WTC11 (cell line): ENCODE measurements at regions not wholly inside any gene's neighbourhood (a gene's known extent, or its start where the extent isn't known, plus 50 kb on each side); places are given as distances from the start of the nearest gene placed in this dataset.

ENCODE experiments used
- ATAC-seq: fragments of 200-7000 bp; cut with Tn5 transposase; 2 replicates; pipeline ENCODE4 v1.10.0; 2021; ENCODE audit warnings: mild to moderate bottlenecking, moderate library complexity
- CTCF ChIA-PET: fragments of 300-600 bp; sonication (Branson Sonifier 250); formaldehyde crosslinking; loops from one replicate; lab custom pipeline; 2021; ENCODE audit warnings: antibody characterized with exemption; lab: Charles Lee
- POLR2A ChIA-PET: fragments of 350-600 bp; sonication (Branson Sonifier 250); formaldehyde crosslinking; loops from one replicate; lab custom pipeline; 2021; ENCODE audit warnings: antibody characterized with exemption; lab: Charles Lee
- DNase-seq: peaks from one replicate; pipeline ENCODE4 v3.0.0; 2021; ENCODE audit warnings: low spot score
- H3K27ac Mint-ChIP-seq: 2 replicates; pipeline ENCODE4 v1.8.0; 2021; ENCODE audit warnings: mixed read lengths
- H3K27me3 Mint-ChIP-seq: 2 replicates; pipeline ENCODE4 v1.8.0; 2021; ENCODE audit warnings: low read depth, mild to moderate bottlenecking, moderate library complexity, mixed read lengths
- H3K36me3 Mint-ChIP-seq: 2 replicates; pipeline ENCODE4 v1.8.0; 2021; ENCODE audit warnings: mixed read lengths
- H3K4me1 Mint-ChIP-seq: 2 replicates; pipeline ENCODE4 v1.8.0; 2022; ENCODE audit warnings: mixed read lengths
- H3K4me3 Mint-ChIP-seq: 2 replicates; pipeline ENCODE4 v1.8.0; 2021; ENCODE audit warnings: mild to moderate bottlenecking, moderate library complexity, mixed read lengths
- H3K9me3 Mint-ChIP-seq: 2 replicates; pipeline ENCODE4 v1.8.0; 2021; ENCODE audit warnings: mixed read lengths
- EMX1 ChIP-seq: fragments of 250-450 bp; sonication (Bioruptor Pico); IDR thresholded peaks from 2 replicates; pipeline ENCODE4 v1.8.0; 2021; ENCODE audit warnings: mild to moderate bottlenecking
- GRHL2 ChIP-seq: fragments of 250-450 bp; sonication (Bioruptor Pico); IDR thresholded peaks from 2 replicates; pipeline ENCODE4 v1.8.0; 2022; ENCODE audit warnings: mild to moderate bottlenecking, moderate library complexity; ENCODE audit not compliant: insufficient replicate concordance, severe bottlenecking
- MYBL2 ChIP-seq: sonication (generic); formaldehyde crosslinking; IDR thresholded peaks from 2 replicates; pipeline ENCODE4 v1.8.1; 2023; ENCODE audit warnings: mild to moderate bottlenecking, moderate library complexity, missing genetic modification reagents
- NFATC4 ChIP-seq: fragments of 250-450 bp; sonication (Bioruptor Pico); IDR thresholded peaks from 2 replicates; pipeline ENCODE4 v1.9.0; 2021; ENCODE audit warnings: mild to moderate bottlenecking
- NR1H2 ChIP-seq: sonication (generic); formaldehyde crosslinking; IDR thresholded peaks from 2 replicates; pipeline ENCODE4 v1.9.0; 2021; ENCODE audit warnings: mild to moderate bottlenecking, moderate library complexity, missing genetic modification reagents
- PRRX2 ChIP-seq: fragments of 250-450 bp; sonication (Bioruptor Pico); IDR thresholded peaks from 2 replicates; pipeline ENCODE4 v1.8.0; 2021; ENCODE audit warnings: mild to moderate bottlenecking
- TEAD4 ChIP-seq: sonication (generic); formaldehyde crosslinking; IDR thresholded peaks from 2 replicates; pipeline ENCODE4 v1.8.0; 2022; ENCODE audit warnings: mild to moderate bottlenecking, missing genetic modification reagents
- ZNF232 ChIP-seq: sonication (generic); formaldehyde crosslinking; IDR thresholded peaks from 2 replicates; pipeline ENCODE4 v1.8.0; 2022; ENCODE audit warnings: mild to moderate bottlenecking, missing genetic modification reagents
- ZNF416 ChIP-seq: fragments of 250-450 bp; sonication (Bioruptor Pico); IDR thresholded peaks from 2 replicates; pipeline ENCODE4 v1.9.0; 2021; ENCODE audit warnings: mild to moderate bottlenecking, inconsistent platforms
- ZNF671 ChIP-seq: fragments of 250-450 bp; sonication (Bioruptor Pico); IDR thresholded peaks from 2 replicates; pipeline ENCODE4 v1.8.0; 2021; ENCODE audit warnings: mild to moderate bottlenecking
- TF ChIP-seq, protein P1 (sequence below): sonication (generic); formaldehyde crosslinking; IDR thresholded peaks from 2 replicates; pipeline ENCODE4 v1.8.0; 2022; ENCODE audit warnings: mild to moderate bottlenecking, missing genetic modification reagents
- TF ChIP-seq, protein P2 (sequence below): sonication (generic); formaldehyde crosslinking; IDR thresholded peaks from 2 replicates; pipeline ENCODE4 v1.8.1; 2023; ENCODE audit warnings: mild to moderate bottlenecking, missing genetic modification reagents, moderate library complexity
- TF ChIP-seq, protein P3 (sequence below): sonication (generic); formaldehyde crosslinking; IDR thresholded peaks from 2 replicates; pipeline ENCODE4 v1.8.1; 2022; ENCODE audit warnings: mild to moderate bottlenecking, moderate library complexity, missing genetic modification reagents
- TF ChIP-seq, protein P4 (sequence below): sonication (generic); formaldehyde crosslinking; IDR thresholded peaks from 2 replicates; pipeline ENCODE4 v1.8.0; 2022; ENCODE audit warnings: mild to moderate bottlenecking, missing genetic modification reagents
- TF ChIP-seq, protein P5 (sequence below): sonication (generic); formaldehyde crosslinking; IDR thresholded peaks from 2 replicates; pipeline ENCODE4 v1.8.0; 2023; ENCODE audit warnings: missing genetic modification reagents, mild to moderate bottlenecking, borderline replicate concordance
- TF ChIP-seq, protein P6 (sequence below): fragments of 250-450 bp; sonication (Bioruptor Pico); IDR thresholded peaks from 2 replicates; pipeline ENCODE4 v1.9.0; 2021; ENCODE audit warnings: mild to moderate bottlenecking, borderline replicate concordance
- TF ChIP-seq, protein P7 (sequence below): sonication (generic); formaldehyde crosslinking; IDR thresholded peaks from 2 replicates; pipeline ENCODE4 v1.8.1; 2022; ENCODE audit warnings: missing genetic modification reagents, borderline replicate concordance
- TF ChIP-seq, protein P8 (sequence below): fragments of 250-450 bp; sonication (Bioruptor Pico); IDR thresholded peaks from 2 replicates; pipeline ENCODE4 v1.9.0; 2021; ENCODE audit warnings: moderate library complexity, mild to moderate bottlenecking, inconsistent platforms, borderline replicate concordance
- TF ChIP-seq, protein P9 (sequence below): sonication (generic); formaldehyde crosslinking; IDR thresholded peaks from 2 replicates; pipeline ENCODE4 v1.8.1; 2022; ENCODE audit warnings: mild to moderate bottlenecking, missing genetic modification reagents, moderate library complexity, borderline replicate concordance

DNA sequence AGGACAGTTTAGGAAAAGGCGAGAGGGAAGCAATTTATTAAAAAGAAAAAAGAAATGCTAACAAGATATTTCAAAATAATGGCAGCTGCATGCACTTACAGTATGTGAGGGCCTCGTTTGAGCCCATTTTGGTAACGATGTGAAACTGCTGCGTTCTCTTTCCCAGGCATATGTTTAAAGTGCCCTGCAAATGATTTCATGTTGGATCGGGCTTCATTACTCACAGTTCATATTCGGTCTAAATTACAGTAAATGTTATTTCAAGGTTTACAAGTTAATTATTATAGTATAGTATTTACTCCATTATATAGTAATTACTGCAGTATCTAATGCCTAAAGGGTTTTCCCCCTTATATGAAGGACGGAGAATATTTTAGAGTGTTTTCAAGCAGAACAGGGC, 679.1 kb downstream of the BCL11A start:
- Mint-ChIP-seq H3K27ac (no peak overlapping the region), H3K36me3 (no peaks in the 10 kb centered on the region), H3K4me3 (no peak overlapping the region), H3K4me1 (peaks cover 15% of the 10 kb centered on the region), H3K27me3 (no peaks in the 10 kb centered on the region), H3K9me3 (no peaks in the 10 kb centered on the region)
- TF ChIP-seq, protein P1, sequence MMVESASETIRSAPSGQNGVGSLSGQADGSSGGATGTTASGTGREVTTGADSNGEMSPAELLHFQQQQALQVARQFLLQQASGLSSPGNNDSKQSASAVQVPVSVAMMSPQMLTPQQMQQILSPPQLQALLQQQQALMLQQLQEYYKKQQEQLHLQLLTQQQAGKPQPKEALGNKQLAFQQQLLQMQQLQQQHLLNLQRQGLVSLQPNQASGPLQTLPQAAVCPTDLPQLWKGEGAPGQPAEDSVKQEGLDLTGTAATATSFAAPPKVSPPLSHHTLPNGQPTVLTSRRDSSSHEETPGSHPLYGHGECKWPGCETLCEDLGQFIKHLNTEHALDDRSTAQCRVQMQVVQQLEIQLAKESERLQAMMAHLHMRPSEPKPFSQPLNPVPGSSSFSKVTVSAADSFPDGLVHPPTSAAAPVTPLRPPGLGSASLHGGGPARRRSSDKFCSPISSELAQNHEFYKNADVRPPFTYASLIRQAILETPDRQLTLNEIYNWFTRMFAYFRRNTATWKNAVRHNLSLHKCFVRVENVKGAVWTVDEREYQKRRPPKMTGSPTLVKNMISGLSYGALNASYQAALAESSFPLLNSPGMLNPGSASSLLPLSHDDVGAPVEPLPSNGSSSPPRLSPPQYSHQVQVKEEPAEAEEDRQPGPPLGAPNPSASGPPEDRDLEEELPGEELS (CRISPR knock-in tag), result no peak
- TF ChIP-seq, protein P2, sequence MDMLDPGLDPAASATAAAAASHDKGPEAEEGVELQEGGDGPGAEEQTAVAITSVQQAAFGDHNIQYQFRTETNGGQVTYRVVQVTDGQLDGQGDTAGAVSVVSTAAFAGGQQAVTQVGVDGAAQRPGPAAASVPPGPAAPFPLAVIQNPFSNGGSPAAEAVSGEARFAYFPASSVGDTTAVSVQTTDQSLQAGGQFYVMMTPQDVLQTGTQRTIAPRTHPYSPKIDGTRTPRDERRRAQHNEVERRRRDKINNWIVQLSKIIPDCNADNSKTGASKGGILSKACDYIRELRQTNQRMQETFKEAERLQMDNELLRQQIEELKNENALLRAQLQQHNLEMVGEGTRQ (CRISPR knock-in tag), result no peak
- TF ChIP-seq PRRX2, result no peak
- TF ChIP-seq NR1H2 (CRISPR knock-in tag), result no peak
- no peak for TF ChIP-seq EMX1 (CRISPR knock-in tag)
- TF ChIP-seq MYBL2 (CRISPR knock-in tag), result no peak
- TF ChIP-seq, protein P3, sequence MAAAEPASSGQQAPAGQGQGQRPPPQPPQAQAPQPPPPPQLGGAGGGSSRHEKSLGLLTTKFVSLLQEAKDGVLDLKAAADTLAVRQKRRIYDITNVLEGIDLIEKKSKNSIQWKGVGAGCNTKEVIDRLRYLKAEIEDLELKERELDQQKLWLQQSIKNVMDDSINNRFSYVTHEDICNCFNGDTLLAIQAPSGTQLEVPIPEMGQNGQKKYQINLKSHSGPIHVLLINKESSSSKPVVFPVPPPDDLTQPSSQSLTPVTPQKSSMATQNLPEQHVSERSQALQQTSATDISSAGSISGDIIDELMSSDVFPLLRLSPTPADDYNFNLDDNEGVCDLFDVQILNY (CRISPR knock-in tag), result no peak
- TF ChIP-seq NFATC4, result no peak
- TF ChIP-seq ZNF671, result no peak
- TF ChIP-seq, protein P4, sequence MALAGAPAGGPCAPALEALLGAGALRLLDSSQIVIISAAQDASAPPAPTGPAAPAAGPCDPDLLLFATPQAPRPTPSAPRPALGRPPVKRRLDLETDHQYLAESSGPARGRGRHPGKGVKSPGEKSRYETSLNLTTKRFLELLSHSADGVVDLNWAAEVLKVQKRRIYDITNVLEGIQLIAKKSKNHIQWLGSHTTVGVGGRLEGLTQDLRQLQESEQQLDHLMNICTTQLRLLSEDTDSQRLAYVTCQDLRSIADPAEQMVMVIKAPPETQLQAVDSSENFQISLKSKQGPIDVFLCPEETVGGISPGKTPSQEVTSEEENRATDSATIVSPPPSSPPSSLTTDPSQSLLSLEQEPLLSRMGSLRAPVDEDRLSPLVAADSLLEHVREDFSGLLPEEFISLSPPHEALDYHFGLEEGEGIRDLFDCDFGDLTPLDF, result no peak
- no peak for TF ChIP-seq ZNF416
- TF ChIP-seq, protein P5, sequence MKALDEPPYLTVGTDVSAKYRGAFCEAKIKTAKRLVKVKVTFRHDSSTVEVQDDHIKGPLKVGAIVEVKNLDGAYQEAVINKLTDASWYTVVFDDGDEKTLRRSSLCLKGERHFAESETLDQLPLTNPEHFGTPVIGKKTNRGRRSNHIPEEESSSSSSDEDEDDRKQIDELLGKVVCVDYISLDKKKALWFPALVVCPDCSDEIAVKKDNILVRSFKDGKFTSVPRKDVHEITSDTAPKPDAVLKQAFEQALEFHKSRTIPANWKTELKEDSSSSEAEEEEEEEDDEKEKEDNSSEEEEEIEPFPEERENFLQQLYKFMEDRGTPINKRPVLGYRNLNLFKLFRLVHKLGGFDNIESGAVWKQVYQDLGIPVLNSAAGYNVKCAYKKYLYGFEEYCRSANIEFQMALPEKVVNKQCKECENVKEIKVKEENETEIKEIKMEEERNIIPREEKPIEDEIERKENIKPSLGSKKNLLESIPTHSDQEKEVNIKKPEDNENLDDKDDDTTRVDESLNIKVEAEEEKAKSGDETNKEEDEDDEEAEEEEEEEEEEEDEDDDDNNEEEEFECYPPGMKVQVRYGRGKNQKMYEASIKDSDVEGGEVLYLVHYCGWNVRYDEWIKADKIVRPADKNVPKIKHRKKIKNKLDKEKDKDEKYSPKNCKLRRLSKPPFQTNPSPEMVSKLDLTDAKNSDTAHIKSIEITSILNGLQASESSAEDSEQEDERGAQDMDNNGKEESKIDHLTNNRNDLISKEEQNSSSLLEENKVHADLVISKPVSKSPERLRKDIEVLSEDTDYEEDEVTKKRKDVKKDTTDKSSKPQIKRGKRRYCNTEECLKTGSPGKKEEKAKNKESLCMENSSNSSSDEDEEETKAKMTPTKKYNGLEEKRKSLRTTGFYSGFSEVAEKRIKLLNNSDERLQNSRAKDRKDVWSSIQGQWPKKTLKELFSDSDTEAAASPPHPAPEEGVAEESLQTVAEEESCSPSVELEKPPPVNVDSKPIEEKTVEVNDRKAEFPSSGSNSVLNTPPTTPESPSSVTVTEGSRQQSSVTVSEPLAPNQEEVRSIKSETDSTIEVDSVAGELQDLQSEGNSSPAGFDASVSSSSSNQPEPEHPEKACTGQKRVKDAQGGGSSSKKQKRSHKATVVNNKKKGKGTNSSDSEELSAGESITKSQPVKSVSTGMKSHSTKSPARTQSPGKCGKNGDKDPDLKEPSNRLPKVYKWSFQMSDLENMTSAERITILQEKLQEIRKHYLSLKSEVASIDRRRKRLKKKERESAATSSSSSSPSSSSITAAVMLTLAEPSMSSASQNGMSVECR, result no peak
- TF ChIP-seq, protein P6, sequence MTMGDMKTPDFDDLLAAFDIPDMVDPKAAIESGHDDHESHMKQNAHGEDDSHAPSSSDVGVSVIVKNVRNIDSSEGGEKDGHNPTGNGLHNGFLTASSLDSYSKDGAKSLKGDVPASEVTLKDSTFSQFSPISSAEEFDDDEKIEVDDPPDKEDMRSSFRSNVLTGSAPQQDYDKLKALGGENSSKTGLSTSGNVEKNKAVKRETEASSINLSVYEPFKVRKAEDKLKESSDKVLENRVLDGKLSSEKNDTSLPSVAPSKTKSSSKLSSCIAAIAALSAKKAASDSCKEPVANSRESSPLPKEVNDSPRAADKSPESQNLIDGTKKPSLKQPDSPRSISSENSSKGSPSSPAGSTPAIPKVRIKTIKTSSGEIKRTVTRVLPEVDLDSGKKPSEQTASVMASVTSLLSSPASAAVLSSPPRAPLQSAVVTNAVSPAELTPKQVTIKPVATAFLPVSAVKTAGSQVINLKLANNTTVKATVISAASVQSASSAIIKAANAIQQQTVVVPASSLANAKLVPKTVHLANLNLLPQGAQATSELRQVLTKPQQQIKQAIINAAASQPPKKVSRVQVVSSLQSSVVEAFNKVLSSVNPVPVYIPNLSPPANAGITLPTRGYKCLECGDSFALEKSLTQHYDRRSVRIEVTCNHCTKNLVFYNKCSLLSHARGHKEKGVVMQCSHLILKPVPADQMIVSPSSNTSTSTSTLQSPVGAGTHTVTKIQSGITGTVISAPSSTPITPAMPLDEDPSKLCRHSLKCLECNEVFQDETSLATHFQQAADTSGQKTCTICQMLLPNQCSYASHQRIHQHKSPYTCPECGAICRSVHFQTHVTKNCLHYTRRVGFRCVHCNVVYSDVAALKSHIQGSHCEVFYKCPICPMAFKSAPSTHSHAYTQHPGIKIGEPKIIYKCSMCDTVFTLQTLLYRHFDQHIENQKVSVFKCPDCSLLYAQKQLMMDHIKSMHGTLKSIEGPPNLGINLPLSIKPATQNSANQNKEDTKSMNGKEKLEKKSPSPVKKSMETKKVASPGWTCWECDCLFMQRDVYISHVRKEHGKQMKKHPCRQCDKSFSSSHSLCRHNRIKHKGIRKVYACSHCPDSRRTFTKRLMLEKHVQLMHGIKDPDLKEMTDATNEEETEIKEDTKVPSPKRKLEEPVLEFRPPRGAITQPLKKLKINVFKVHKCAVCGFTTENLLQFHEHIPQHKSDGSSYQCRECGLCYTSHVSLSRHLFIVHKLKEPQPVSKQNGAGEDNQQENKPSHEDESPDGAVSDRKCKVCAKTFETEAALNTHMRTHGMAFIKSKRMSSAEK (CRISPR knock-in tag), result no peak
- TF ChIP-seq, protein P7, sequence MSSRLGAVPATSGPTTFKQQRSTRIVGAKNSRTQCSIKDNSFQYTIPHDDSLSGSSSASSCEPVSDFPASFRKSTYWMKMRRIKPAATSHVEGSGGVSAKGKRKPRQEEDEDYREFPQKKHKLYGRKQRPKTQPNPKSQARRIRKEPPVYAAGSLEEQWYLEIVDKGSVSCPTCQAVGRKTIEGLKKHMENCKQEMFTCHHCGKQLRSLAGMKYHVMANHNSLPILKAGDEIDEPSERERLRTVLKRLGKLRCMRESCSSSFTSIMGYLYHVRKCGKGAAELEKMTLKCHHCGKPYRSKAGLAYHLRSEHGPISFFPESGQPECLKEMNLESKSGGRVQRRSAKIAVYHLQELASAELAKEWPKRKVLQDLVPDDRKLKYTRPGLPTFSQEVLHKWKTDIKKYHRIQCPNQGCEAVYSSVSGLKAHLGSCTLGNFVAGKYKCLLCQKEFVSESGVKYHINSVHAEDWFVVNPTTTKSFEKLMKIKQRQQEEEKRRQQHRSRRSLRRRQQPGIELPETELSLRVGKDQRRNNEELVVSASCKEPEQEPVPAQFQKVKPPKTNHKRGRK, result no peak
- no peak for TF ChIP-seq TEAD4
- TF ChIP-seq, protein P8, sequence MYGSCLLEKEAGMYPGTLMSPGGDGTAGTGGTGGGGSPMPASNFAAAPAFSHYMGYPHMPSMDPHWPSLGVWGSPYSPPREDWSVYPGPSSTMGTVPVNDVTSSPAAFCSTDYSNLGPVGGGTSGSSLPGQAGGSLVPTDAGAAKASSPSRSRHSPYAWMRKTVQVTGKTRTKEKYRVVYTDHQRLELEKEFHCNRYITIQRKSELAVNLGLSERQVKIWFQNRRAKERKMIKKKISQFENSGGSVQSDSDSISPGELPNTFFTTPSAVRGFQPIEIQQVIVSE, result no peak
- no peak for TF ChIP-seq GRHL2 (CRISPR knock-in tag)
- TF ChIP-seq, protein P9, sequence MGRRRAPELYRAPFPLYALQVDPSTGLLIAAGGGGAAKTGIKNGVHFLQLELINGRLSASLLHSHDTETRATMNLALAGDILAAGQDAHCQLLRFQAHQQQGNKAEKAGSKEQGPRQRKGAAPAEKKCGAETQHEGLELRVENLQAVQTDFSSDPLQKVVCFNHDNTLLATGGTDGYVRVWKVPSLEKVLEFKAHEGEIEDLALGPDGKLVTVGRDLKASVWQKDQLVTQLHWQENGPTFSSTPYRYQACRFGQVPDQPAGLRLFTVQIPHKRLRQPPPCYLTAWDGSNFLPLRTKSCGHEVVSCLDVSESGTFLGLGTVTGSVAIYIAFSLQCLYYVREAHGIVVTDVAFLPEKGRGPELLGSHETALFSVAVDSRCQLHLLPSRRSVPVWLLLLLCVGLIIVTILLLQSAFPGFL (CRISPR knock-in tag), result no peak
- TF ChIP-seq ZNF232 (CRISPR knock-in tag), result no peak
- ATAC-seq (no peak), DNase-seq (no peak)
- CTCF ChIA-PET, result interaction anchor here (0.6 kb wide), 1 partner anchor 9 kb away, joined by 3 read pairs; no protein-coding TSS in a partner anchor
- POLR2A ChIA-PET, result no interaction called here
